HL-60 (cell line): ENCODE measurements at regions not wholly inside any gene's neighbourhood (a gene's known extent, or its start where the extent isn't known, plus 50 kb on each side); places are given as distances from the start of the nearest gene placed in this dataset.
A peak's percentile ranks its signal among the peaks of the same experiment; 100 is the strongest.
"Not testable (repeated sequence)": the region's sequence is repeated elsewhere in the genome, so short reads cannot be mapped to it uniquely, and the experiment has no call there.

Experiments used
- DNase-seq, 2 experiments: peaks; one replicate each; pipeline ENCODE4 v3.0.0-alpha.2; 2010 to 2020; ENCODE audit warnings: low read depth in 1 of 2, low spot score in 1 of 2
- H3K27ac ChIP-seq: fragments of 250-450 bp; sonication (Bioruptor Pico); replicated peaks from 2 replicates; pipeline ENCODE4 v1.5.1; 2020; ENCODE audit warnings: mild to moderate bottlenecking, moderate library complexity
- H3K27me3 ChIP-seq: fragments of 250-450 bp; sonication (Bioruptor Pico); 2 replicates; pipeline ENCODE4 v1.5.1; 2021; ENCODE audit warnings: mild to moderate bottlenecking, moderate library complexity; ENCODE audit not compliant: insufficient read depth, poor library complexity, severe bottlenecking
- H3K4me3 ChIP-seq: replicated peaks from 2 replicates; pipeline ENCODE4 v1.5.1; 2011; ENCODE audit warnings: mild to moderate bottlenecking, control low read depth, low read length; ENCODE audit not compliant: insufficient read depth

- H3K27ac ChIP-seq, H3K27me3 ChIP-seq, H3K4me3 ChIP-seq, DNase-seq: not testable (repeated sequence)
Observed at GRCh38 chr9:42412354-42412753, 228.9 kb downstream of the SPATA31A6 start.

GRCh38 chr9:42414865-42415264 is 231.4 kb downstream of the SPATA31A6 start:
- not testable (repeated sequence) for H3K27me3 ChIP-seq, H3K27ac ChIP-seq, H3K4me3 ChIP-seq, DNase-seq

GRCh38 chr9:42419652-42420051 is 236.2 kb downstream of the SPATA31A6 start:
- H3K27me3 ChIP-seq, H3K27ac ChIP-seq, H3K4me3 ChIP-seq, DNase-seq: not testable (repeated sequence)

GRCh38 chr9:42420324-42420723 is 236.9 kb downstream of the SPATA31A6 start:
- not testable (repeated sequence) for H3K27me3 ChIP-seq, DNase-seq, H3K27ac ChIP-seq, H3K4me3 ChIP-seq

- not testable (repeated sequence) for H3K27me3 ChIP-seq, H3K27ac ChIP-seq, DNase-seq, H3K4me3 ChIP-seq
Observed at GRCh38 chr9:42421630-42422029, 238.2 kb downstream of the SPATA31A6 start.

GRCh38 chr9:42430674-42431615 is 247.5 kb downstream of the SPATA31A6 start:
- H3K27ac ChIP-seq, H3K27me3 ChIP-seq, H3K4me3 ChIP-seq: not testable (repeated sequence)
- DNase-seq: peak; percentile 6 to 18

- not testable (repeated sequence) for H3K27ac ChIP-seq, DNase-seq, H3K4me3 ChIP-seq, H3K27me3 ChIP-seq
Observed at GRCh38 chr9:42431616-42432010, 248.2 kb downstream of the SPATA31A6 start.

GRCh38 chr9:42434844-42435714 is 251.6 kb downstream of the SPATA31A6 start:
- DNase-seq, H3K27me3 ChIP-seq, H3K4me3 ChIP-seq, H3K27ac ChIP-seq: not testable (repeated sequence)

GRCh38 chr9:42435715-42436342 is 252.4 kb downstream of the SPATA31A6 start:
- not testable (repeated sequence) for H3K27ac ChIP-seq, H3K4me3 ChIP-seq, H3K27me3 ChIP-seq, DNase-seq

- H3K4me3 ChIP-seq, H3K27me3 ChIP-seq, H3K27ac ChIP-seq, DNase-seq: not testable (repeated sequence)
Observed at GRCh38 chr9:42437057-42437759, 253.7 kb downstream of the SPATA31A6 start.

- not testable (repeated sequence) for DNase-seq, H3K27ac ChIP-seq, H3K4me3 ChIP-seq, H3K27me3 ChIP-seq
Observed at GRCh38 chr9:42442680-42443079, 259.2 kb downstream of the SPATA31A6 start.
